MM.1S (cell line): ENCODE measurements at regions not wholly inside any gene's neighbourhood (a gene's known extent, or its start where the extent isn't known, plus 50 kb on each side); places are given as distances from the start of the nearest gene placed in this dataset.

Experiments
- DNase-seq: peaks from one replicate; pipeline ENCODE4 v3.0.0-alpha.2; 2015
- H2AFZ ChIP-seq: fragments of 300-600 bp; sonication (generic); 2 replicates; pipeline ENCODE4 v1.6.0; 2016; ENCODE audit warnings: antibody characterized with exemption, low read length
- H3F3A ChIP-seq: fragments of 300-600 bp; sonication (generic); 2 replicates; pipeline ENCODE4 v1.6.1; 2016; ENCODE audit warnings: mild to moderate bottlenecking, antibody characterized with exemption, low read length, moderate library complexity, mixed read lengths; ENCODE audit not compliant: insufficient read depth
- H3K27ac ChIP-seq: fragments of 300-600 bp; sonication (generic); 2 replicates; pipeline ENCODE4 v1.5.1; 2016; ENCODE audit warnings: mild to moderate bottlenecking, low read length
- H3K27me3 ChIP-seq: fragments of 300-600 bp; sonication (generic); replicated peaks from 2 replicates; pipeline ENCODE4 v1.6.0; 2016; ENCODE audit warnings: low read length; ENCODE audit not compliant: insufficient read depth
- H3K36me3 ChIP-seq: fragments of 300-600 bp; sonication (generic); replicated peaks from 2 replicates; pipeline ENCODE4 v1.6.1; 2016; ENCODE audit warnings: mild to moderate bottlenecking, low read length, mixed read lengths; ENCODE audit not compliant: insufficient read depth
- H3K4me1 ChIP-seq: fragments of 300-600 bp; sonication (generic); 2 replicates; pipeline ENCODE4 v1.6.1; 2016; ENCODE audit warnings: low read length, mixed read lengths
- H3K4me2 ChIP-seq: fragments of 300-600 bp; sonication (generic); 2 replicates; pipeline ENCODE4 v1.6.0; 2016; ENCODE audit warnings: low read depth, low read length
- H3K4me3 ChIP-seq: fragments of 300-600 bp; sonication (generic); 2 replicates; pipeline ENCODE4 v1.5.1; 2016; ENCODE audit warnings: low read length, mixed read lengths
- H3K79me2 ChIP-seq: fragments of 300-600 bp; sonication (generic); 2 replicates; pipeline ENCODE4 v1.6.1; 2016; ENCODE audit warnings: mixed run types, low read length, mixed read lengths
- H3K9ac ChIP-seq: fragments of 300-600 bp; sonication (generic); 2 replicates; pipeline ENCODE4 v1.6.1; 2016; ENCODE audit warnings: low read length, mixed read lengths
- H3K9me2 ChIP-seq: fragments of 300-600 bp; sonication (generic); replicated peaks from 2 replicates; pipeline ENCODE4 v1.6.1; 2016; ENCODE audit warnings: mild to moderate bottlenecking, low read length, mixed read lengths; ENCODE audit not compliant: insufficient read depth
- H3K9me3 ChIP-seq: fragments of 300-600 bp; sonication (generic); replicated peaks from 2 replicates; pipeline ENCODE4 v1.6.1; 2016; ENCODE audit warnings: mild to moderate bottlenecking, low read length, mixed read lengths; ENCODE audit not compliant: insufficient read depth
- H4K20me1 ChIP-seq: fragments of 300-600 bp; sonication (generic); 2 replicates; pipeline ENCODE4 v1.6.1; 2016; ENCODE audit warnings: mild to moderate bottlenecking, low read length, moderate library complexity, mixed read lengths; ENCODE audit not compliant: insufficient read depth
- EZH2 ChIP-seq: fragments of 300-600 bp; sonication (generic); optimal IDR thresholded peaks from 2 replicates; pipeline ENCODE3; 2017; ENCODE audit warnings: low read depth, mild to moderate bottlenecking, antibody characterized with exemption, low read length, mixed read lengths
- EZH2phosphoT487 ChIP-seq: fragments of 300-600 bp; sonication (generic); IDR thresholded peaks from 2 replicates; pipeline ENCODE4 v1.6.1; 2018; ENCODE audit warnings: antibody characterized with exemption, low read length
- TF ChIP-seq, protein P1 (sequence below): fragments of 300-600 bp; sonication (generic); IDR thresholded peaks from 2 replicates; pipeline ENCODE4 v1.5.1; 2016; ENCODE audit warnings: antibody characterized with exemption, low read length, mixed read lengths

DNA sequence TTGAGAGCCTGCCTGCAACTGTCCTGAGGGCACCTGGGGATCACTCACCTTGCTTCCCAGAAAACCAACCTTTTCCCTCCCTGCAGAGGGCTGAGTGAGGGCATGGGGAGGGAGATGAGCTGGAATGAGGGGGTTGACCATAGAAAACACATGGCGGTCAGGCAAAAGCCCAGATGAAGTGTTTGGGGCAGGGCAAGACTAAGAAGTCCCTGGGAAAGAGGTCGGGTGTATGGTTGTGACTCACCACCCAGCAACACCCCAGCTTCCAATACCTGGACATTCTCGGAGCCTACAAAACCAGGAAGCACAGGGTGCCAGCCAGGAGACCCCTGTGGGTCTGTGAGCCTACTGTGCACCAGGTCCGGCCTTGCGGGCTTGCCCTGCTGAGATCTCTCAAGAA is 95.3 kb upstream of the ATP2B2 start:
- Histone ChIP-seq H3F3A (no peaks in the 10 kb centered on the region), H3K4me2 (no peak overlapping the region), H3K9me2 (no peaks in the 10 kb centered on the region), H3K4me1 (no peaks in the 10 kb centered on the region), H3K36me3 (no peaks in the 10 kb centered on the region), H3K9me3 (no peaks in the 10 kb centered on the region), H3K9ac (no peak overlapping the region), H3K79me2 (no peaks in the 10 kb centered on the region), H3K27me3 (peaks cover 49% of the 10 kb centered on the region), H2AFZ (no peak overlapping the region), H3K4me3 (no peak overlapping the region), H4K20me1 (no peaks in the 10 kb centered on the region), H3K27ac (no peak overlapping the region)
- no peak for DNase-seq
- no peak for TF ChIP-seq EZH2
- no peak for TF ChIP-seq EZH2phosphoT487
- TF ChIP-seq, protein P1, sequence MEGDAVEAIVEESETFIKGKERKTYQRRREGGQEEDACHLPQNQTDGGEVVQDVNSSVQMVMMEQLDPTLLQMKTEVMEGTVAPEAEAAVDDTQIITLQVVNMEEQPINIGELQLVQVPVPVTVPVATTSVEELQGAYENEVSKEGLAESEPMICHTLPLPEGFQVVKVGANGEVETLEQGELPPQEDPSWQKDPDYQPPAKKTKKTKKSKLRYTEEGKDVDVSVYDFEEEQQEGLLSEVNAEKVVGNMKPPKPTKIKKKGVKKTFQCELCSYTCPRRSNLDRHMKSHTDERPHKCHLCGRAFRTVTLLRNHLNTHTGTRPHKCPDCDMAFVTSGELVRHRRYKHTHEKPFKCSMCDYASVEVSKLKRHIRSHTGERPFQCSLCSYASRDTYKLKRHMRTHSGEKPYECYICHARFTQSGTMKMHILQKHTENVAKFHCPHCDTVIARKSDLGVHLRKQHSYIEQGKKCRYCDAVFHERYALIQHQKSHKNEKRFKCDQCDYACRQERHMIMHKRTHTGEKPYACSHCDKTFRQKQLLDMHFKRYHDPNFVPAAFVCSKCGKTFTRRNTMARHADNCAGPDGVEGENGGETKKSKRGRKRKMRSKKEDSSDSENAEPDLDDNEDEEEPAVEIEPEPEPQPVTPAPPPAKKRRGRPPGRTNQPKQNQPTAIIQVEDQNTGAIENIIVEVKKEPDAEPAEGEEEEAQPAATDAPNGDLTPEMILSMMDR: no peak

DNA sequence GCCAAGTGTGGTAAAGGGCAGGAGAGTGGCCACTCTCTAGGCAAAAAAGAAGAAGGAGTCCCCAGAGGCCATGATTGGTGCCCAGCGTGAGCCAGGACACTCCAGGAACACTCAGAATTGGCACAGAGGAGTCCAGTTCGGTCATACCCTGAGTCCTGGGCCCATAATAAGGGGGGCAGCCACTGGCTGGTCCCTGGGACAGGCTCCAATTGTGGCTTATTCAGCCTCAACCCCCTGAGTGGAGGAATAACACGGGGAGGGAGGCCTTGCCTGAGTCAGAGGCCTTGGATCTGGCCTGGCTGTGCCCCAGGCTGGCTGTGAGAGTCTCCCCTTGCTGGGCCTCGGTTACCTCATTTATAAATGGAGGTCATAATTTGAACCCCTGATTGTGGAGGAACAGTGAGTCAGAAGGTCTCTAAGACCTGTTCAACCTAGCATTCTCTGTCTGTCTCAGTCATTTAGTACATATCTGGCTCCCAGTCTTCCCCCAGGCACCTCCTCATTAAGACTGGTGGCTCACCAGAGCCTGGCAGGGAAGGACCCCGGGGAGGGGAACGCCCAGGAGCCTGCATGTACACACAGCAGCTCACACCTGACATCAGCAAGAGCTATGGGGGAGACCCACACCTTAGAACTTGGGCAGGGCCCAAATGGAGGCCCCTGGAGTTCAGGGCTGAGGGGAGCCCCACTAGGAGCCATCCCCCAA is 95.9 kb upstream of the ATP2B2 start:
- Histone ChIP-seq H2AFZ (no peak overlapping the region), H4K20me1 (no peaks in the 10 kb centered on the region), H3K4me1 (no peaks in the 10 kb centered on the region), H3K9me3 (no peaks in the 10 kb centered on the region), H3K4me3 (no peak overlapping the region), H3K27ac (no peak overlapping the region), H3F3A (no peaks in the 10 kb centered on the region), H3K9ac (no peak overlapping the region), H3K4me2 (no peak overlapping the region), H3K36me3 (no peaks in the 10 kb centered on the region), H3K9me2 (no peaks in the 10 kb centered on the region), H3K27me3 (peaks cover 52% of the 10 kb centered on the region), H3K79me2 (no peaks in the 10 kb centered on the region)
- no peak for DNase-seq
- TF ChIP-seq EZH2: no peak
- TF ChIP-seq, protein P1: no peak

DNA sequence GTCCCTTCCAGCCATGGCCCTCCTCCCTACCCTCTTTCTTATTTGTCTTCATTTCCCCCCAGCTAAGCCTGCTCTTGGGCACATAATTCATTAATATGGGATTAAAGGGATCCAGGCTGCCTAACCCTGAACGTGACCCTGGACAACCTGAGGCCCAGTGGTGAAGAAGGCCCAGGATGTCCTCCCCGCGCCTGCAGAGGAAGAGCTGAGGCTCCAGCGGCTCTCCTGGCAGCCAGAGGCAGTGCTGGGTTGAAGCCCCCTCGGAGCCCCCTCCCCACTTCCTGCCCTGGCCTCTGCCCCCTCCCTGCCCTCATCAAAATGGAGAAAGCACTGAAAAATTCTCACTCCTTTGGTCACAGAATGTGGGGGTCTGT is 96.5 kb upstream of the ATP2B2 start:
- Histone ChIP-seq H3K4me1 (no peaks in the 10 kb centered on the region), H3K9ac (no peak overlapping the region), H3F3A (no peaks in the 10 kb centered on the region), H4K20me1 (no peaks in the 10 kb centered on the region), H3K27me3 (peaks cover 48% of the 10 kb centered on the region), H3K9me2 (no peaks in the 10 kb centered on the region), H3K4me2 (no peak overlapping the region), H3K4me3 (no peak overlapping the region), H3K9me3 (no peaks in the 10 kb centered on the region), H3K79me2 (no peaks in the 10 kb centered on the region), H3K27ac (no peak overlapping the region), H3K36me3 (no peaks in the 10 kb centered on the region), H2AFZ (no peak overlapping the region)
- no peak for TF ChIP-seq EZH2phosphoT487
- TF ChIP-seq EZH2: no peak
- TF ChIP-seq, protein P1: no peak
- DNase-seq: no peak
